GM19351 (cell line): ENCODE measurements at regions not wholly inside any gene's neighbourhood (a gene's known extent, or its start where the extent isn't known, plus 50 kb on each side); places are given as distances from the start of the nearest gene placed in this dataset.

Experiments
- ATAC-seq: cut with Tn5 transposase; IDR thresholded peaks from one replicate; pipeline ENCODE4 v1.9.1; 2021; ENCODE audit warnings: mild to moderate bottlenecking, moderate library complexity; ENCODE audit not compliant: unreplicated experiment

- ATAC-seq, result no peak
Observed at GRCh38 chr10:78931321-78932053, 137.3 kb upstream of the ZMIZ1 start.

DNA sequence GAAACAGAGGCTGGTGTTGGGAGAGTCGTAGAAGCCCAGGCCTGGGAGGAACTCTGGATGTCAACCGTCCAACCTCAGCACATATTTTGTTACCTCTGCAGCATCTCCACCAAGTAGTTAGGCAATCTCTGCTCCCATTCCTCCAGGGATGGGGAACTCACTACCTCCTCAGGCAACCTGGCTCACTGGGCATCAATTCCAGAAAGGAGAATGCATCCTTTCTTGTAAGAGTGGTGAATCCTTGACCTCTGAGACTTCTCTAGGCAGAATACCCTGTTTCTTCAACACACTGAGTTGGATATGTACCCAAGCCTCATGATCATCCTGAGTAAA, 136.7 kb upstream of the ZMIZ1 start:
- no peak for ATAC-seq

GRCh38 chr10:78932861-78933260, 135.9 kb upstream of the ZMIZ1 start:
- ATAC-seq, result no peak

DNA sequence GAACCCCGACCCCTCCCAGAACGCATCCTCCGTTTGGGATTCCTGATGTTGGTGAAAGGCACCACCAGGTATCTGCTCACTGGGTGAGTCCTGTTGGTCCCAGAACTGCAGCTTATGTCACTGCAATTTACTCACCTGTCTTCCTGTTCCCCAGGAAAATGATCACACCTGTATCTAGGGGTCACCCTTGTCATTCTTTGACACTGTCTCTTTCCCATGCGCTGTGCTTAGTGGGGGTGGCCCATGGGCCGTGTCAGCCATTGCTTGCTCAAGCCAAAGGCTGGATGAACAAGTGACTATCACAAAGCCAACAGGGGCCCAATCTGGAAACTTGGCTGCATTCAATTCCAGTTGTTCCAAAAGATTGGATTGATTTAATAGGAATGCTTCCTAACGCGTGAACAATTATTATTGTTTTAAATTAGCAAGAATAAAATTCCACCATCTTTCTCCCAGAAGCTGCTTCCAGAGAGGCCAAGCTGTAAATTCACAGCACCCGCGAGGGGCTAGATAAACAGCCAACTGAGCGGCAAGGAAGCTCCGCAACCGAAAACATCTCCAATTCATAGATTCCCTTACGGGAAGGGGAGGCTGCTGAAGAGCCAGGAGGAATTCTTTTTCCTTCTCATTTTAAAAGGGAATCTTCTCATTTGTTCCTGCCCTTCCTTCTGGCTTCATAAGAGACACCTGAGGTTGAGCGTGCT, 134.8 kb upstream of the ZMIZ1 start:
- no peak for ATAC-seq

GRCh38 chr10:78934532-78934898, 134.3 kb upstream of the ZMIZ1 start:
- no peak for ATAC-seq

GRCh38 chr10:78934994-78935602, 133.7 kb upstream of the ZMIZ1 start:
- no peak for ATAC-seq

- ATAC-seq, result no peak
Observed at GRCh38 chr10:78935697-78936407, 132.9 kb upstream of the ZMIZ1 start.

GRCh38 chr10:78936412-78937342, 132.1 kb upstream of the ZMIZ1 start:
- ATAC-seq, result no peak

DNA sequence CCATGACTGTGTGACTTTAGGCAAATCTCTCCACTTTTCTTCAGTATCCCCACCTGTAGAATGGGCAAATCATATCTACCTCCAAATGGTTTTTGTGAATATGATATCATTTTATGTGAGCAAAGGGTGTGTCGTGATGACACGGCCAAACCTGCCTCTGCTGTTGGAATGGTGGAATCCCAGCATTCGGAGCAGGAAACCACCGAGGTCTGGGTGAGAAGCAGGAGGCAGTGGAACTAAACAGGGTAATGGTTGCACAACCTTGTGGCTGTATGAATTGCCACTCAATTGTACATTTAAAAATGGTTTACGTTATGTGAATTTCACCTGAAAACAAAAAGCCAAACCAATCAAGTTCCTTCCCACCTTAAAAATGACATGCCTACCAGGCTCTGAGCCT, 131.4 kb upstream of the ZMIZ1 start:
- no peak for ATAC-seq

DNA sequence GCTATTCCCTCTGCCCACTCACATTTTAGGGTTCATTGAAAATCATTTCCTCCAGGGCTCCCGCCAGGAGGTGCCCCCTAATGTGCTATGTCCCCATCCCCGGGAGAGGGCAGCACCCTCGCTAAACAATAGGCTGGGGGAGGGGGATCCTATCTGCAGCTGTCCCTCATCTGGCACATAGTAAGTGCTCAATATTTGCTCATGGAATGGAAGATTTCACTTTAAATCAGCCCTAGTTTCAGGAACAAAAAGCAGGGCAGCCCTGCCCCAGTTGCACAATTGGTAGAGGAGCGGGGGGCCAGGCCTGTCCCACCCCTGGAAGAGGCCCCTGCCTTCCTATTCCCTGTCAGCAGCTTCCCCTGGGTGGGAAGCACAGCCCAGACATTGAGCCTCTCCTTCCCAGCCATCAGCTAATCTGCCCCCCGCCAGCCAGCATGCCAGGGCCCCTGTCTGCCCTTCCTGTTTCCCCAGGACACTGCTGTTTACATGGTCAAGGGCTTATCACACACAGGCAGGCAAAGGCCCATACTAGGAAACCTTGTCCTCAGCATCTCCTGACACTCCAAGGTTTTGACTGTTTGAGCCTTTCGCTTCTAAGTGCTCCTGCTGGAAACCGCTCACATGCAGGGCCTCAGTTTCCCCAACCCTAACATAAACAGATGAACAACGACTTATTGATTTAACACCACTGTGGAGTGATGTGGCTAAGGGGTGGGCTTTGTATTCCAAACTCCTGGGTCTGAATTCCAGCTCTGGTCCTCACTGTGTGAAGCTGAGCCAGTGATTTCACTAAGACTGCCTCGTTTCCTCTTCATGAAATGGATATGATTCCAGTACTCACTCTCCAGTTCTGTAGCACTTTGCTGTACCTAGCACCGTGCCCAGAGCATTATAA, 130.7 kb upstream of the ZMIZ1 start:
- ATAC-seq, result no peak

- no peak for ATAC-seq
Observed at GRCh38 chr10:78938695-78939672, 129.8 kb upstream of the ZMIZ1 start.

GRCh38 chr10:78942091-78942501, 126.7 kb upstream of the ZMIZ1 start:
- ATAC-seq, result no peak

DNA sequence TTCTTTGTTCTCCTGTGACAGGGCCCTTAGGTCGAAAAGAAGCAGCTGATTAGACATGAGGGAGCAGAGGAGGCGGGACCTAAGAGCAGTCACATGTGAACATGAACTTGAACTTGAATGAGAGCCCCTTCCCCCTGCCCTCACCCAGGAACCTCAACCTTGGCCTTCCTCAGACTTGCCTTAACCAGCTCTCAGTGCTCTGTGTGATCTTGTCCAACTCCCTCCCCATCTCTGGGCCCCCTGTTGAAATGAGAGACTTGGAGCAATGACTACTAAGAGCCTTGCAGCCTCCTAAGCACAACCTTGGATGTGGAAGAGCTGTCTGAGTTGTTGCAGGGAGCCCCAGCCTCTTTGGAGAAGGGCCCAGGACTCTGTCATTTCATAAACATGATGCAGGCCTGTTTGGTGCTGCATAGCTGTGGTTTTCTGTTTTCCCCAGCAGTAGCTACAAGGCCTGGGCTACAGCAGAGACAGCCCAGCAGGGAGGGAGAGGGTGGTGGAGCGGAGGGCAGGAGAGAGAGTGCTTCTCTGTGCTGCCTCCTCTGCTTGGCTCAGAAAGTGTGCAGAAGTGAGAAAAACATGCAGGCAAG, 123.9 kb upstream of the ZMIZ1 start:
- no peak for ATAC-seq

- ATAC-seq, result no peak
Observed at GRCh38 chr10:78945838-78946237, 122.9 kb upstream of the ZMIZ1 start.

GRCh38 chr10:78947226-78947625, 121.5 kb upstream of the ZMIZ1 start:
- no peak for ATAC-seq

- ATAC-seq, result no peak
Observed at GRCh38 chr10:78947733-78948132, 121.0 kb upstream of the ZMIZ1 start.

DNA sequence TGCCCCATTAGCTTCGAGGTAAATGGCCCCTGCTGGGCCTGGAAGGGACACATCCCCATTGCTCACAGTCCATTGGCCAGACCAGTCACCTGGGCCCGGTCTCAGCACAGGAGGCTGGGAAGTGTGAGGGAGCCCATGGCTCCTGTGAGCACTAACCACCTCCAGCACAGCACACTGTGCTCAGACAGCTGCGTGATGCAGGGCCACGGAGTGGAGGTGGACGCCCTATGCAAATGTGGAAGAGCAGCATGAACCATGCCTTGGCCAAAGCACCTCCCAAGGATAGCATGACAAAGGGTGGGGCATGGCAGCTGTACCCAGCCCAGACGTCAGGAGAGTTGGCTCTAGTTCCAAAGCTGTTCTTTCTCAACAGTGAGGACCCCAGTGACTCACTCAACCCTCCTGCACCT, 120.1 kb upstream of the ZMIZ1 start:
- no peak for ATAC-seq
